Lung (tissue), 11 donors: ENCODE measurements at regions not wholly inside any gene's neighbourhood (a gene's known extent, or its start where the extent isn't known, plus 50 kb on each side); places are given as distances from the start of the nearest gene placed in this dataset.

ENCODE experiments used
- ATAC-seq: fragments of 200-7000 bp; cut with Tn5 transposase; one replicate; pipeline ENCODE4 v1.9.1; 2020; ENCODE audit warnings: moderate number of reproducible peaks; ENCODE audit not compliant: insufficient read depth, low FRiP score
- DNase-seq, 3 donors: peaks; one replicate each; pipeline ENCODE4 v3.0.0-alpha.2; 2013 to 2017
- H3K27ac ChIP-seq, 2 donors: one replicate each; pipeline ENCODE4 v1.5.1; 2013; ENCODE audit warnings: mild to moderate bottlenecking in 2 of 2, moderate library complexity in 2 of 2, control low read depth in 1 of 2, inconsistent platforms in 1 of 2, low read depth in 1 of 2, low read length in 1 of 2
- H3K27me3 ChIP-seq, 3 donors: one replicate each; pipeline ENCODE4 v1.5.1; 2013; ENCODE audit warnings: low read length in 2 of 3; ENCODE audit not compliant: control insufficient read depth in 3 of 3, insufficient read depth in 3 of 3
- H3K36me3 ChIP-seq, 4 donors: one replicate each; pipeline ENCODE4 v1.5.1; 2013; ENCODE audit warnings: low read length in 4 of 4, mild to moderate bottlenecking in 1 of 4, moderate library complexity in 1 of 4; ENCODE audit not compliant: control insufficient read depth in 4 of 4, insufficient read depth in 4 of 4
- H3K4me1 ChIP-seq, 5 donors: one replicate each; pipeline ENCODE4 v1.5.1; 2013; ENCODE audit warnings: low read length in 5 of 5, mild to moderate bottlenecking in 2 of 5, moderate library complexity in 1 of 5; ENCODE audit not compliant: control insufficient read depth in 5 of 5, insufficient read depth in 5 of 5
- H3K4me3 ChIP-seq: one replicate; pipeline ENCODE4 v1.5.1; 2013; ENCODE audit warnings: mild to moderate bottlenecking, control low read depth, moderate library complexity
- H3K9ac ChIP-seq, 2 donors: one replicate each; pipeline ENCODE4 v1.5.1; 2013; ENCODE audit warnings: low read length in 2 of 2, control low read depth in 1 of 2; ENCODE audit not compliant: insufficient read depth in 1 of 2
- H3K9me3 ChIP-seq, 4 donors: one replicate each; pipeline ENCODE4 v1.5.1; 2013; ENCODE audit warnings: low read length in 3 of 4, mild to moderate bottlenecking in 1 of 4, moderate library complexity in 1 of 4; ENCODE audit not compliant: control insufficient read depth in 4 of 4, insufficient read depth in 3 of 4
- CTCF ChIP-seq: IDR thresholded peaks from 2 replicates; pipeline ENCODE4 v1.5.1; 2012; ENCODE audit warnings: mild to moderate bottlenecking; ENCODE audit errors: control extremely low read depth, extremely low read depth
- WGBS, 2 donors: extraction: QIAGEN DNeasy Blood & Tissue Kit; methylation state at CpG; one replicate each; pipeline ENCODE4 v1.1.7; 2013; 5-methylcytosine and 5-hydroxymethylcytosine counted together
- donor health status: control.
- donor health status: control.
- donor health status: Bipolar disorder and iron deficiency.
- donor health status: healthy.
- donor health status: DM: yes; HTN: yes; CAD: no.

GRCh38 chr10:81127931-81128330 is 590.2 kb downstream of the SH2D4B start:
- no peak overlapping the region for H3K27ac ChIP-seq
- no peaks in the 10 kb centered on the region for H3K4me1 ChIP-seq
- DNase-seq, result no peak
- no peaks in the 10 kb centered on the region for H3K27me3 ChIP-seq
- H3K9me3 ChIP-seq, result no peaks in the 10 kb centered on the region
- WGBS, 2 donors, result 40 to 70% methylated on average over 3 of the region's 3 CpGs
- ATAC-seq, result no peak
- TF ChIP-seq CTCF, result no peak
- no peaks in the 10 kb centered on the region for H3K36me3 ChIP-seq
- no peak overlapping the region for H3K9ac ChIP-seq
- no peak overlapping the region for H3K4me3 ChIP-seq

- H3K4me3 ChIP-seq, result no peak overlapping the region
- no peaks in the 10 kb centered on the region for H3K36me3 ChIP-seq
- 79 to 96% methylated on average over 2 of the region's 2 CpGs for WGBS, 2 donors
- TF ChIP-seq CTCF, result no peak
- no peak overlapping the region for H3K9ac ChIP-seq
- H3K4me1 ChIP-seq, result no peaks in the 10 kb centered on the region
- no peak for DNase-seq
- no peak for ATAC-seq
- H3K27ac ChIP-seq, result no peak overlapping the region
- H3K9me3 ChIP-seq, result no peaks in the 10 kb centered on the region
- H3K27me3 ChIP-seq, result no peaks in the 10 kb centered on the region
These were observed 592.3 kb downstream of the SH2D4B start for GRCh38 chr10:81130014-81130413.

GRCh38 chr10:81135851-81136250 is 598.1 kb downstream of the SH2D4B start:
- WGBS, 2 donors, result 50 to 51% methylated on average over 3 of the region's 3 CpGs
- TF ChIP-seq CTCF, result no peak
- H3K27ac ChIP-seq, result no peak overlapping the region

GRCh38 chr10:81136261-81136660 is 598.6 kb downstream of the SH2D4B start:
- no peak for TF ChIP-seq CTCF
- no peak overlapping the region for H3K27ac ChIP-seq
- H3K9me3 ChIP-seq, result peaks cover 0 to 6% (median 0%) of the 10 kb centered on the region in 4 donors
- H3K4me1 ChIP-seq, result no peaks in the 10 kb centered on the region
- no peak overlapping the region for H3K9ac ChIP-seq
- no peak overlapping the region for H3K4me3 ChIP-seq
- no peaks in the 10 kb centered on the region for H3K27me3 ChIP-seq
- ATAC-seq (no peak), DNase-seq (no peak)
- H3K36me3 ChIP-seq, result no peaks in the 10 kb centered on the region
- 72 to 76% methylated on average over 2 of the region's 2 CpGs for WGBS, 2 donors

More at GRCh38 chr10:81135851-81136250, 598.1 kb downstream of the SH2D4B start:
- H3K27me3 ChIP-seq, result no peaks in the 10 kb centered on the region
- peaks cover 0 to 6% (median 0%) of the 10 kb centered on the region in 4 donors for H3K9me3 ChIP-seq
- H3K4me3 ChIP-seq, result no peak overlapping the region
- no peaks in the 10 kb centered on the region for H3K4me1 ChIP-seq
- ATAC-seq, result no peak
- no peak overlapping the region for H3K9ac ChIP-seq
- H3K36me3 ChIP-seq, result no peaks in the 10 kb centered on the region
- DNase-seq, result no peak
